Right ventricle myocardium inferior (tissue), 1 donor: ENCODE measurements at regions not wholly inside any gene's neighbourhood (a gene's known extent, or its start where the extent isn't known, plus 50 kb on each side); places are given as distances from the start of the nearest gene placed in this dataset.
A peak's percentile ranks its signal among the peaks of the same experiment; 100 is the strongest.
"Not testable (repeated sequence)": the region's sequence is repeated elsewhere in the genome, so short reads cannot be mapped to it uniquely, and the experiment has no call there.

Source experiments
- ATAC-seq: fragments of 200-7000 bp; cut with Tn5 transposase; one replicate; pipeline ENCODE4 v1.9.1; 2020; ENCODE audit warnings: mild to moderate bottlenecking, moderate library complexity
- DNase-seq: peaks from one replicate; pipeline ENCODE4 v3.0.0; 2021; ENCODE audit errors: missing footprints
- intact Hi-C: fragments of 100-400 bp; cut with DNase I; formaldehyde crosslinking; loops from one replicate; pipeline ENCODE4 v1.11.0; 2022
- donor health status: DM: no; HTN: yes; CAD: no; lungs with severe emphysema.

GRCh38 chr2:38243186-38243880 is 133.7 kb downstream of the ATL2 start:
- DNase-seq (no peak), ATAC-seq (no peak)
- intact Hi-C loops: no loop called here

GRCh38 chr2:38239452-38239851 is 137.6 kb downstream of the ATL2 start:
- intact Hi-C loops: no loop called here
- ATAC-seq (no peak), DNase-seq (no peak)

- ATAC-seq, DNase-seq, intact Hi-C loops: not testable (repeated sequence)
These were observed 138.4 kb downstream of the ATL2 start for GRCh38 chr2:38238705-38239104.

- no peak for DNase-seq
- ATAC-seq: no peak
- intact Hi-C loops: no loop called here
These were observed 139.8 kb downstream of the ATL2 start for GRCh38 chr2:38237311-38237710.

GRCh38 chr2:38233231-38233983 is 143.7 kb downstream of the ATL2 start:
- intact Hi-C loops: no loop called here
- DNase-seq (no peak), ATAC-seq (peak; percentile 91)

- peak; percentile 62 for ATAC-seq
- intact Hi-C loops: no loop called here
- DNase-seq: no peak
These were observed 144.6 kb downstream of the ATL2 start for GRCh38 chr2:38232454-38232853.

- no peak for ATAC-seq
These were observed 146.3 kb downstream of the ATL2 start for GRCh38 chr2:38230756-38231155.

GRCh38 chr2:38228753-38229152 is 148.3 kb downstream of the ATL2 start:
- no peak for ATAC-seq
- no peak for DNase-seq
- intact Hi-C loops: no loop called here

More at GRCh38 chr2:38230756-38231155, 146.3 kb downstream of the ATL2 start:
- DNase-seq: no peak
- intact Hi-C loops: no loop called here

GRCh38 chr2:38224821-38225437 is 149.0 kb upstream of the CYP1B1 start:
- DNase-seq (no peak), ATAC-seq (peak; percentile 74)
- intact Hi-C loops: no loop called here

- intact Hi-C loops: no loop called here
- no peak for ATAC-seq
- DNase-seq: no peak
These were observed 148.2 kb upstream of the CYP1B1 start for GRCh38 chr2:38224181-38224580.

- DNase-seq: no peak
- ATAC-seq: no peak
- intact Hi-C loops: no loop called here
These were observed 147.3 kb upstream of the CYP1B1 start for GRCh38 chr2:38223256-38223655.

- no peak for ATAC-seq
- intact Hi-C loops: no loop called here
- DNase-seq: no peak
These were observed 144.2 kb upstream of the CYP1B1 start for GRCh38 chr2:38220164-38220563.

- DNase-seq (no peak), ATAC-seq (no peak)
- intact Hi-C loops: no loop called here
These were observed 143.0 kb upstream of the CYP1B1 start for GRCh38 chr2:38218995-38219394.

GRCh38 chr2:38218591-38218991 is 142.6 kb upstream of the CYP1B1 start:
- peak; percentile 48 for ATAC-seq
- intact Hi-C loops: no loop called here
- DNase-seq: no peak

- DNase-seq (no peak), ATAC-seq (peak; percentile 42)
- intact Hi-C loops: no loop called here
These were observed 141.6 kb upstream of the CYP1B1 start for GRCh38 chr2:38217401-38218188.

- ATAC-seq (no peak), DNase-seq (no peak)
- intact Hi-C loops: no loop called here
These were observed 140.9 kb upstream of the CYP1B1 start for GRCh38 chr2:38216886-38217285.

- intact Hi-C loops: no loop called here
- ATAC-seq (no peak), DNase-seq (no peak)
These were observed 140.0 kb upstream of the CYP1B1 start for GRCh38 chr2:38215993-38216392.

- intact Hi-C loops: no loop called here
- ATAC-seq (no peak), DNase-seq (no peak)
These were observed 139.6 kb upstream of the CYP1B1 start for GRCh38 chr2:38215522-38215921.

GRCh38 chr2:38214209-38214717 is 138.3 kb upstream of the CYP1B1 start:
- DNase-seq (no peak), ATAC-seq (no peak)
- intact Hi-C loops: no loop called here
